ENCODE measurements at regions not wholly inside any gene's neighbourhood (a gene's known extent, or its start where the extent isn't known, plus 50 kb on each side); places are given as distances from the start of the nearest gene placed in this dataset.

- no peak for TF ChIP-seq JUND (IDR thresholded peaks at IDR 0.05; ENCODE audit: low read depth)
- in situ Hi-C loops (cut with HindIII; ENCODE audit: low pct_unique_long_range_greater_than_20kb, low sequenced_read_pairs) = no loop called here
- DNase-seq (ENCODE audit: low read depth in 1 of 2, low spot score in 1 of 2) = no peak
Measured at GRCh38 chr7:155921086-155921803, 109.0 kb upstream of the SHH start.

- in situ Hi-C loops (cut with HindIII; ENCODE audit: low pct_unique_long_range_greater_than_20kb, low sequenced_read_pairs) = no loop called here
- no peak for DNase-seq (ENCODE audit: low read depth in 1 of 2, low spot score in 1 of 2)
- no peak for TF ChIP-seq JUND (IDR thresholded peaks at IDR 0.05; ENCODE audit: low read depth)
Measured at GRCh38 chr7:155920068-155920461, 107.8 kb upstream of the SHH start.

GRCh38 chr7:155919391-155920067 is 107.3 kb upstream of the SHH start:
- in situ Hi-C loops (cut with HindIII; ENCODE audit: low pct_unique_long_range_greater_than_20kb, low sequenced_read_pairs) = no loop called here
- no peak for TF ChIP-seq JUND (IDR thresholded peaks at IDR 0.05; ENCODE audit: low read depth)
- DNase-seq (ENCODE audit: low read depth in 1 of 2, low spot score in 1 of 2) = no peak

- TF ChIP-seq JUND (IDR thresholded peaks at IDR 0.05; ENCODE audit: low read depth) = no peak
- in situ Hi-C loops (cut with HindIII; ENCODE audit: low pct_unique_long_range_greater_than_20kb, low sequenced_read_pairs) = no loop called here
- peak; percentile 13 to 68 for DNase-seq (ENCODE audit: low read depth in 1 of 2, low spot score in 1 of 2)
Measured at GRCh38 chr7:155918720-155919390, 106.6 kb upstream of the SHH start.

- DNase-seq (ENCODE audit: low read depth in 1 of 2, low spot score in 1 of 2) = no peak
- in situ Hi-C loops (cut with HindIII; ENCODE audit: low pct_unique_long_range_greater_than_20kb, low sequenced_read_pairs) = no loop called here
- no peak for TF ChIP-seq JUND (IDR thresholded peaks at IDR 0.05; ENCODE audit: low read depth)
Measured at GRCh38 chr7:155917836-155918430, 105.7 kb upstream of the SHH start.

- no peak for DNase-seq (ENCODE audit: low read depth in 1 of 2, low spot score in 1 of 2)
- in situ Hi-C loops (cut with HindIII; ENCODE audit: low pct_unique_long_range_greater_than_20kb, low sequenced_read_pairs) = no loop called here
- TF ChIP-seq JUND (IDR thresholded peaks at IDR 0.05; ENCODE audit: low read depth) = no peak
Measured at GRCh38 chr7:155916926-155917655, 104.8 kb upstream of the SHH start.

GRCh38 chr7:155914341-155914740 is 102.1 kb upstream of the SHH start:
- no peak for DNase-seq (ENCODE audit: low read depth in 1 of 2, low spot score in 1 of 2)
- in situ Hi-C loops (cut with HindIII; ENCODE audit: low pct_unique_long_range_greater_than_20kb, low sequenced_read_pairs) = no loop called here
- TF ChIP-seq JUND (IDR thresholded peaks at IDR 0.05; ENCODE audit: low read depth) = no peak

- TF ChIP-seq JUND (IDR thresholded peaks at IDR 0.05; ENCODE audit: low read depth) = no peak
- DNase-seq (ENCODE audit: low read depth in 1 of 2, low spot score in 1 of 2) = no peak
- in situ Hi-C loops (cut with HindIII; ENCODE audit: low pct_unique_long_range_greater_than_20kb, low sequenced_read_pairs) = no loop called here
Measured at GRCh38 chr7:155913719-155914118, 101.5 kb upstream of the SHH start.

- no peak for DNase-seq (ENCODE audit: low read depth in 1 of 2, low spot score in 1 of 2)
- in situ Hi-C loops (cut with HindIII; ENCODE audit: low pct_unique_long_range_greater_than_20kb, low sequenced_read_pairs) = no loop called here
- no peak for TF ChIP-seq JUND (IDR thresholded peaks at IDR 0.05; ENCODE audit: low read depth)
Measured at GRCh38 chr7:155913291-155913690, 101.0 kb upstream of the SHH start.

- in situ Hi-C loops (cut with HindIII; ENCODE audit: low pct_unique_long_range_greater_than_20kb, low sequenced_read_pairs) = no loop called here
- no peak for DNase-seq (ENCODE audit: low read depth in 1 of 2, low spot score in 1 of 2)
- no peak for TF ChIP-seq JUND (IDR thresholded peaks at IDR 0.05; ENCODE audit: low read depth)
Measured at GRCh38 chr7:155911471-155912105, 99.3 kb upstream of the SHH start.

GRCh38 chr7:155908385-155908784 is 96.1 kb upstream of the SHH start:
- TF ChIP-seq JUND (IDR thresholded peaks at IDR 0.05; ENCODE audit: low read depth) = no peak
- in situ Hi-C loops (cut with HindIII; ENCODE audit: low pct_unique_long_range_greater_than_20kb, low sequenced_read_pairs) = no loop called here
- DNase-seq (ENCODE audit: low read depth in 1 of 2, low spot score in 1 of 2) = no peak
